Mesendoderm (in vitro differentiated cells): ENCODE measurements at regions not wholly inside any gene's neighbourhood (a gene's known extent, or its start where the extent isn't known, plus 50 kb on each side); places are given as distances from the start of the nearest gene placed in this dataset.
A peak's percentile ranks its signal among the peaks of the same experiment; 100 is the strongest.

Experiments used
- DNase-seq: peaks from one replicate; pipeline ENCODE4 v3.0.0; 2013
- H2AK5ac ChIP-seq: 2 replicates; pipeline ENCODE4 v1.6.1; 2013; ENCODE audit warnings: low read length, inconsistent platforms
- H2BK120ac ChIP-seq: 2 replicates; pipeline ENCODE4 v1.6.1; 2013; ENCODE audit warnings: low read depth, mild to moderate bottlenecking, low read length, moderate library complexity, mixed read lengths
- H2BK15ac ChIP-seq: replicated peaks from 2 replicates; pipeline ENCODE4 v1.6.1; 2013; ENCODE audit warnings: low read depth, mild to moderate bottlenecking, moderate library complexity
- H2BK5ac ChIP-seq: 2 replicates; pipeline ENCODE4 v1.6.1; 2013; ENCODE audit warnings: low read length, inconsistent platforms
- H3K18ac ChIP-seq: 2 replicates; pipeline ENCODE4 v1.6.1; 2013; ENCODE audit warnings: mild to moderate bottlenecking, low read length, mixed read lengths
- H3K23ac ChIP-seq: one replicate; pipeline ENCODE4 v1.6.1; 2013; ENCODE audit warnings: low read length
- H3K27ac ChIP-seq: 2 replicates; pipeline ENCODE4 v1.5.1; 2013; ENCODE audit warnings: low read depth, mild to moderate bottlenecking, inconsistent platforms, low read length, moderate library complexity
- H3K27me3 ChIP-seq: 2 replicates; pipeline ENCODE4 v1.6.1; 2013; ENCODE audit warnings: low read length, control low read depth, mild to moderate bottlenecking, inconsistent platforms; ENCODE audit not compliant: insufficient read depth, poor library complexity
- H3K36me3 ChIP-seq: 2 replicates; pipeline ENCODE4 v1.6.1; 2013; ENCODE audit warnings: low read length, inconsistent platforms; ENCODE audit not compliant: control insufficient read depth, insufficient read depth
- H3K4ac ChIP-seq: one replicate; pipeline ENCODE4 v1.6.1; 2013; ENCODE audit warnings: low read depth, mild to moderate bottlenecking, low read length, moderate library complexity
- H3K4me1 ChIP-seq: 2 replicates; pipeline ENCODE4 v1.6.1; 2013; ENCODE audit warnings: low read depth, low read length, inconsistent platforms; ENCODE audit not compliant: control insufficient read depth
- H3K4me2 ChIP-seq: 2 replicates; pipeline ENCODE4 v1.6.1; 2013; ENCODE audit warnings: low read length
- H3K4me3 ChIP-seq: 2 replicates; pipeline ENCODE4 v1.5.1; 2013; ENCODE audit warnings: mild to moderate bottlenecking, low read length
- H3K56ac ChIP-seq: one replicate; pipeline ENCODE4 v1.6.1; 2013; ENCODE audit warnings: low read length
- H3K79me1 ChIP-seq: 2 replicates; pipeline ENCODE4 v1.6.1; 2013; ENCODE audit warnings: low read length, inconsistent platforms
- H3K79me2 ChIP-seq: 2 replicates; pipeline ENCODE4 v1.6.1; 2013; ENCODE audit warnings: mild to moderate bottlenecking, low read length; ENCODE audit not compliant: control insufficient read depth, insufficient read depth
- H3K9ac ChIP-seq: 2 replicates; pipeline ENCODE4 v1.6.1; 2013; ENCODE audit warnings: low read length, inconsistent platforms
- H4K5ac ChIP-seq: one replicate; pipeline ENCODE4 v1.6.1; 2013; ENCODE audit warnings: low read length
- H4K8ac ChIP-seq: one replicate; pipeline ENCODE4 v1.6.1; 2013; ENCODE audit warnings: low read depth, mild to moderate bottlenecking, control low read depth, low read length, moderate library complexity
- WGBS: extraction: QIAGEN DNeasy Blood & Tissue Kit; methylation state at CpG from one replicate; pipeline ENCODE4 v1.1.7; 2013; ENCODE audit warnings: low lambda C conversion rate, missing lambda C conversion rate; ENCODE audit not compliant: insufficient coverage; ENCODE audit errors: extremely low coverage; 5-methylcytosine and 5-hydroxymethylcytosine counted together

GRCh38 chr6:170024940-170025339 lies 265.9 kb downstream of the DLL1 start:
- DNase-seq: no peak
- no peak overlapping the region for H2BK5ac ChIP-seq
- no peak overlapping the region for H3K56ac ChIP-seq
- H3K4me3 ChIP-seq: no peak overlapping the region
- H3K27ac ChIP-seq: no peak overlapping the region
- no peak overlapping the region for H4K5ac ChIP-seq
- no CpG with 5 or more reads among the region's 7 CpGs for WGBS
- H2BK15ac ChIP-seq: no peak overlapping the region
- H3K27me3 ChIP-seq: no peaks in the 10 kb centered on the region
- no peak overlapping the region for H3K4me2 ChIP-seq
- H3K4me1 ChIP-seq: no peaks in the 10 kb centered on the region
- H3K23ac ChIP-seq: no peak overlapping the region
- no peaks in the 10 kb centered on the region for H3K36me3 ChIP-seq
- H3K9ac ChIP-seq: no peak overlapping the region
- H3K18ac ChIP-seq: no peak overlapping the region
- H4K8ac ChIP-seq: no peak overlapping the region
- no peak overlapping the region for H2BK120ac ChIP-seq
- no peaks in the 10 kb centered on the region for H3K79me1 ChIP-seq
- no peak overlapping the region for H3K4ac ChIP-seq
- no peaks in the 10 kb centered on the region for H3K79me2 ChIP-seq
- H2AK5ac ChIP-seq: no peak overlapping the region

DNA sequence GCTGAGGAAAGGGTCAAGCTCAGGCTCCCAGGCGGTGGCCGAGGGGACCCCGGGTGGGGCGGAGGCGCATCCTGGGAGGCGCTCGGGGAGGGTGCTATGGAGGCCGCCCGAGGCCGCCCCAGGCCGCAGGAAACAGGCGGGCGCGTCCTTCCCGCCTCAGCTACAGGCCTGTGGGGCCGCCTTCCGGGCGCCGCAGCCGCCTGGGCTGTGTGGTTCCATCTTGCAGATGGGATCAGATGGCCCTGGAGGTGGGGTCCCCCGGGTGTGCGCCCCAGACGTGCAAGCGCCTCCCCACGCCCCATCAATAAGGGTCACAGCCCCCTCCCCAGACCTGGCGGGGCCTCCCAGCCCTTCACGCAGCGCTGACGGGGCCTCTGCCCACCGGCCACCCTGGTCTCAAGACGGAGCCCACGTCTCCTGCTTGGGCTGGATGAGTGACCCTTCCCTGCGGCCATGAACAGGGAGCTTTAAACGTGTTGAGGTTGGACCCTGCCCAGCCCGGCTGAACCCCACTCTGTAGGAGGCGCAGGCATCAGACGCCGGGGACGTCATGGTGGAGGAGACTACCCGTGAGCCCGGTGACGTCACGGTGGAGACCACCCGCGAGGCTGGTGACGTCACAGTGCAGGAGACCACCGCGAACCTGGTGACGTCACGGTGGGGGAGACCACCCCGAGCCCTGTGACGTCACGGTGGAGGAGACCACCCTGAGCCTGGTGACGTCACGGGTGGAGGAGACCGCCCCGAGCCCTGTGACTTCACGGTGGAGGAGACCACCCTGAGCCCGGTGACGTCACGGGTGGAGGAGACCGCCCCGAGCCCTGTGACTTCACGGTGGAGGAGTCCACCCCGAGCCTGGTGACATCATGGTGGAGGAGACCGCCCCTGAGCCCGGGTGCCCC lies 267.0 kb downstream of the DLL1 start:
- no peak overlapping the region for H3K27ac ChIP-seq
- H4K5ac ChIP-seq: no peak overlapping the region
- H3K27me3 ChIP-seq: no peaks in the 10 kb centered on the region
- no peaks in the 10 kb centered on the region for H3K79me2 ChIP-seq
- H3K23ac ChIP-seq: no peak overlapping the region
- H3K4me3 ChIP-seq: no peak overlapping the region
- no peak overlapping the region for H2AK5ac ChIP-seq
- H3K4me2 ChIP-seq: no peak overlapping the region
- H3K4ac ChIP-seq: no peak overlapping the region
- no peak overlapping the region for H2BK5ac ChIP-seq
- H2BK15ac ChIP-seq: no peak overlapping the region
- no peak overlapping the region for H3K18ac ChIP-seq
- H2BK120ac ChIP-seq: no peak overlapping the region
- no CpG with 5 or more reads among the region's 67 CpGs for WGBS
- H3K79me1 ChIP-seq: no peaks in the 10 kb centered on the region
- H3K4me1 ChIP-seq: no peaks in the 10 kb centered on the region
- no peak overlapping the region for H4K8ac ChIP-seq
- DNase-seq: no peak
- H3K36me3 ChIP-seq: no peaks in the 10 kb centered on the region
- H3K9ac ChIP-seq: no peak overlapping the region
- peak overlapping the region; percentile 64 for H3K56ac ChIP-seq

- H3K18ac ChIP-seq: peak overlapping the region; percentile 13
- no peaks in the 10 kb centered on the region for H3K4me1 ChIP-seq
- no peak overlapping the region for H3K4me3 ChIP-seq
- H3K27ac ChIP-seq: no peak overlapping the region
- no peak overlapping the region for H2BK15ac ChIP-seq
- no peaks in the 10 kb centered on the region for H3K27me3 ChIP-seq
- H2BK120ac ChIP-seq: no peak overlapping the region
- H4K5ac ChIP-seq: no peak overlapping the region
- no peaks in the 10 kb centered on the region for H3K79me2 ChIP-seq
- peak overlapping the region; percentile 64 for H3K56ac ChIP-seq
- H2AK5ac ChIP-seq: no peak overlapping the region
- no peaks in the 10 kb centered on the region for H3K79me1 ChIP-seq
- H3K4me2 ChIP-seq: no peak overlapping the region
- no CpG with 5 or more reads among the region's 77 CpGs for WGBS
- peak overlapping the region; percentile 29 for H3K9ac ChIP-seq
- H3K23ac ChIP-seq: no peak overlapping the region
- no peak for DNase-seq
- no peak overlapping the region for H3K4ac ChIP-seq
- H4K8ac ChIP-seq: no peak overlapping the region
- H3K36me3 ChIP-seq: no peaks in the 10 kb centered on the region
- H2BK5ac ChIP-seq: no peak overlapping the region
These were observed 267.9 kb downstream of the DLL1 start for GRCh38 chr6:170022827-170023619.

- H2BK5ac ChIP-seq: no peak overlapping the region
- WGBS: no CpG with 5 or more reads among the region's 23 CpGs
- no peaks in the 10 kb centered on the region for H3K36me3 ChIP-seq
- H4K8ac ChIP-seq: no peak overlapping the region
- no peaks in the 10 kb centered on the region for H3K79me1 ChIP-seq
- no peaks in the 10 kb centered on the region for H3K4me1 ChIP-seq
- no peak overlapping the region for H3K4ac ChIP-seq
- no peak overlapping the region for H2AK5ac ChIP-seq
- no peak overlapping the region for H3K27ac ChIP-seq
- no peak overlapping the region for H3K4me2 ChIP-seq
- no peak overlapping the region for H3K4me3 ChIP-seq
- H3K79me2 ChIP-seq: no peaks in the 10 kb centered on the region
- no peak overlapping the region for H3K23ac ChIP-seq
- no peak overlapping the region for H3K9ac ChIP-seq
- no peak overlapping the region for H3K56ac ChIP-seq
- no peaks in the 10 kb centered on the region for H3K27me3 ChIP-seq
- no peak overlapping the region for H2BK15ac ChIP-seq
- H2BK120ac ChIP-seq: no peak overlapping the region
- no peak for DNase-seq
- H3K18ac ChIP-seq: no peak overlapping the region
- no peak overlapping the region for H4K5ac ChIP-seq
These were observed 268.6 kb downstream of the DLL1 start for GRCh38 chr6:170022291-170022722.

- no peaks in the 10 kb centered on the region for H3K36me3 ChIP-seq
- DNase-seq: no peak
These were observed 269.3 kb downstream of the DLL1 start for GRCh38 chr6:170021579-170021978.

More at GRCh38 chr6:170021579-170021978, 269.3 kb downstream of the DLL1 start:
- H3K4me1 ChIP-seq: no peaks in the 10 kb centered on the region
- no peak overlapping the region for H2AK5ac ChIP-seq
- no CpG with 5 or more reads among the region's 9 CpGs for WGBS
- no peak overlapping the region for H4K8ac ChIP-seq
- no peak overlapping the region for H3K4ac ChIP-seq
- H4K5ac ChIP-seq: no peak overlapping the region
- H3K18ac ChIP-seq: no peak overlapping the region
- no peak overlapping the region for H3K4me2 ChIP-seq
- no peak overlapping the region for H2BK120ac ChIP-seq
- H3K27me3 ChIP-seq: no peaks in the 10 kb centered on the region
- H2BK5ac ChIP-seq: no peak overlapping the region
- H3K9ac ChIP-seq: no peak overlapping the region
- H3K27ac ChIP-seq: no peak overlapping the region
- H3K23ac ChIP-seq: no peak overlapping the region
- H3K4me3 ChIP-seq: no peak overlapping the region
- H2BK15ac ChIP-seq: no peak overlapping the region
- H3K56ac ChIP-seq: no peak overlapping the region
- no peaks in the 10 kb centered on the region for H3K79me1 ChIP-seq
- no peaks in the 10 kb centered on the region for H3K79me2 ChIP-seq
